Hepatocyte (in vitro differentiated cells): ENCODE measurements at regions not wholly inside any gene's neighbourhood (a gene's known extent, or its start where the extent isn't known, plus 50 kb on each side); places are given as distances from the start of the nearest gene placed in this dataset.
"Not testable (repeated sequence)": the region's sequence is repeated elsewhere in the genome, so short reads cannot be mapped to it uniquely, and the experiment has no call there.

Experiments
- DNase-seq: peaks from one replicate; pipeline ENCODE4 v3.0.0-alpha.2; 2016; ENCODE audit warnings: low spot score
- H2AFZ ChIP-seq: fragments of 200-600 bp; sonication (generic); 2 replicates; pipeline ENCODE4 v1.6.0; 2016; ENCODE audit warnings: antibody characterized with exemption, mild to moderate bottlenecking
- H3K27ac ChIP-seq: fragments of 200-600 bp; sonication (generic); 2 replicates; pipeline ENCODE4 v1.5.1; 2016; ENCODE audit warnings: mild to moderate bottlenecking
- H3K27me3 ChIP-seq: fragments of 200-600 bp; sonication (generic); 2 replicates; pipeline ENCODE4 v1.6.1; 2016
- H3K36me3 ChIP-seq: fragments of 200-600 bp; sonication (generic); replicated peaks from 2 replicates; pipeline ENCODE4 v1.5.1; 2016; ENCODE audit warnings: low read depth; ENCODE audit not compliant: insufficient read depth
- H3K4me1 ChIP-seq: fragments of 200-600 bp; sonication (generic); 2 replicates; pipeline ENCODE4 v1.5.1; 2016; ENCODE audit warnings: mild to moderate bottlenecking, moderate library complexity; ENCODE audit not compliant: insufficient read depth
- H3K4me2 ChIP-seq: fragments of 200-600 bp; sonication (generic); 2 replicates; pipeline ENCODE4 v1.6.0; 2016
- H3K4me3 ChIP-seq: fragments of 200-600 bp; sonication (generic); 2 replicates; pipeline ENCODE4 v1.5.1; 2016; ENCODE audit warnings: mild to moderate bottlenecking
- H3K79me2 ChIP-seq: fragments of 200-600 bp; sonication (generic); 2 replicates; pipeline ENCODE4 v1.6.0; 2017; ENCODE audit warnings: mild to moderate bottlenecking
- H3K9me2 ChIP-seq: fragments of 200-600 bp; sonication (generic); replicated peaks from 2 replicates; pipeline ENCODE4 v1.6.0; 2017; ENCODE audit warnings: mild to moderate bottlenecking; ENCODE audit not compliant: insufficient read depth
- H3K9me3 ChIP-seq: fragments of 200-600 bp; sonication (generic); 2 replicates; pipeline ENCODE4 v1.5.1; 2016; ENCODE audit warnings: low read depth, mild to moderate bottlenecking
- H4K20me1 ChIP-seq: fragments of 200-600 bp; sonication (generic); 2 replicates; pipeline ENCODE4 v1.6.0; 2016; ENCODE audit warnings: mild to moderate bottlenecking; ENCODE audit not compliant: insufficient read depth, poor library complexity, severe bottlenecking
- EZH2 ChIP-seq: fragments of 200-600 bp; sonication (generic); IDR thresholded peaks from 2 replicates; pipeline ENCODE4 v1.6.1; 2016; ENCODE audit warnings: antibody characterized with exemption, mild to moderate bottlenecking, borderline replicate concordance
- EZH2phosphoT487 ChIP-seq: fragments of 200-600 bp; sonication (generic); IDR thresholded peaks from one replicate; pipeline ENCODE4 v1.6.1; 2018; ENCODE audit warnings: antibody characterized with exemption, mild to moderate bottlenecking, low read depth, moderate library complexity; ENCODE audit not compliant: unreplicated experiment, severe bottlenecking
- WGBS: methylation state at CpG from one replicate; pipeline ENCODE4 v1.1.6; 2016; ENCODE audit warnings: low lambda C conversion rate; ENCODE audit errors: missing lambda C conversion rate; 5-methylcytosine and 5-hydroxymethylcytosine counted together
- TF ChIP-seq, protein P1 (sequence below): fragments of 200-600 bp; sonication (generic); IDR thresholded peaks from 2 replicates; pipeline ENCODE4 v1.5.1; 2016; ENCODE audit warnings: antibody characterized with exemption, mild to moderate bottlenecking; ENCODE audit not compliant: poor library complexity

DNA sequence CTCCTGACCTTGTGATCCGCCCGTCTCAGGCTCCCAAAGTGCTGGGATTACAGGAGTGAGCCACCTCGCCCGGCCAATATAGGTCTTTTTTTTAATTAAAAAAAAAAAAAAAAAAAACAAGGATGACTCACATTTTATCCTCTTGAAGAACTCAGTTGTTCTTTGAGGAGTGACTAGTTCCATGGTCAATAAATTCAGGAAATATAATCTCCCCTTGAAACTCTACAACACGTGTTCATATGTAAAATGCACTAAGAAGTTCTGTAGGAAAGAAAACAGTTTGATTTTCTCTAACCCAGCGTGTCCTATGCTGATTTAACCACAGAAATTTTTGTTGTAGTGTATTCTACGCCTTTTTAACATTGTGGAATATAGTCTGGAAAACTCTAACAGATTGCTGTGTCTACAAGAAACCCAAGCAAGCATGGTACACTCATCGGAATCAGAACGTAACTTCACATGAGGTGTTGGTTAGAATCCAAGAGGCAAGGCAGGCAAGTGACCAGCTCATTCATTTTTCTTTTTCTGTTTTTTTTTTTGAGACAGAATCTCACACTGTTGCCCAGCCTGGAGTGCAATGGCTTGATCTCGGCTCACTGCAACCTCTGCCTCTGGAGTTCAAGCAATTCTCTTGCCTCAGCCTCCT, 79.0 kb upstream of the ZNF217 start:
- Histone ChIP-seq H3K4me2 (no peak overlapping the region), H3K27me3 (no peaks in the 10 kb centered on the region), H4K20me1 (no peaks in the 10 kb centered on the region), H3K4me3 (no peak overlapping the region), H3K79me2 (no peaks in the 10 kb centered on the region), H3K4me1 (peaks cover 9% of the 10 kb centered on the region), H2AFZ (no peak overlapping the region), H3K36me3 (no peaks in the 10 kb centered on the region), H3K27ac (no peak overlapping the region), H3K9me2 (no peaks in the 10 kb centered on the region), H3K9me3 (no peaks in the 10 kb centered on the region)
- TF ChIP-seq EZH2phosphoT487, result no peak
- no peak for TF ChIP-seq EZH2
- TF ChIP-seq, protein P1, sequence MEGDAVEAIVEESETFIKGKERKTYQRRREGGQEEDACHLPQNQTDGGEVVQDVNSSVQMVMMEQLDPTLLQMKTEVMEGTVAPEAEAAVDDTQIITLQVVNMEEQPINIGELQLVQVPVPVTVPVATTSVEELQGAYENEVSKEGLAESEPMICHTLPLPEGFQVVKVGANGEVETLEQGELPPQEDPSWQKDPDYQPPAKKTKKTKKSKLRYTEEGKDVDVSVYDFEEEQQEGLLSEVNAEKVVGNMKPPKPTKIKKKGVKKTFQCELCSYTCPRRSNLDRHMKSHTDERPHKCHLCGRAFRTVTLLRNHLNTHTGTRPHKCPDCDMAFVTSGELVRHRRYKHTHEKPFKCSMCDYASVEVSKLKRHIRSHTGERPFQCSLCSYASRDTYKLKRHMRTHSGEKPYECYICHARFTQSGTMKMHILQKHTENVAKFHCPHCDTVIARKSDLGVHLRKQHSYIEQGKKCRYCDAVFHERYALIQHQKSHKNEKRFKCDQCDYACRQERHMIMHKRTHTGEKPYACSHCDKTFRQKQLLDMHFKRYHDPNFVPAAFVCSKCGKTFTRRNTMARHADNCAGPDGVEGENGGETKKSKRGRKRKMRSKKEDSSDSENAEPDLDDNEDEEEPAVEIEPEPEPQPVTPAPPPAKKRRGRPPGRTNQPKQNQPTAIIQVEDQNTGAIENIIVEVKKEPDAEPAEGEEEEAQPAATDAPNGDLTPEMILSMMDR, result no peak
- DNase-seq, result no peak
- WGBS, result 83% methylated on average over 10 of the region's 10 CpGs

GRCh38 chr20:53671370-53671769, 77.7 kb upstream of the ZNF217 start:
- Histone ChIP-seq H3K27me3 (no peaks in the 10 kb centered on the region), H3K4me3 (no peak overlapping the region), H3K79me2 (no peaks in the 10 kb centered on the region), H2AFZ (no peak overlapping the region), H3K9me2 (no peaks in the 10 kb centered on the region), H4K20me1 (no peaks in the 10 kb centered on the region), H3K9me3 (no peaks in the 10 kb centered on the region), H3K36me3 (no peaks in the 10 kb centered on the region), H3K27ac (no peak overlapping the region), H3K4me1 (no peaks in the 10 kb centered on the region), H3K4me2 (no peak overlapping the region)
- WGBS, result 83% methylated on average over 2 of the region's 2 CpGs
- no peak for DNase-seq
- TF ChIP-seq EZH2, result no peak
- no peak for TF ChIP-seq EZH2phosphoT487
- TF ChIP-seq, protein P1, result no peak

DNA sequence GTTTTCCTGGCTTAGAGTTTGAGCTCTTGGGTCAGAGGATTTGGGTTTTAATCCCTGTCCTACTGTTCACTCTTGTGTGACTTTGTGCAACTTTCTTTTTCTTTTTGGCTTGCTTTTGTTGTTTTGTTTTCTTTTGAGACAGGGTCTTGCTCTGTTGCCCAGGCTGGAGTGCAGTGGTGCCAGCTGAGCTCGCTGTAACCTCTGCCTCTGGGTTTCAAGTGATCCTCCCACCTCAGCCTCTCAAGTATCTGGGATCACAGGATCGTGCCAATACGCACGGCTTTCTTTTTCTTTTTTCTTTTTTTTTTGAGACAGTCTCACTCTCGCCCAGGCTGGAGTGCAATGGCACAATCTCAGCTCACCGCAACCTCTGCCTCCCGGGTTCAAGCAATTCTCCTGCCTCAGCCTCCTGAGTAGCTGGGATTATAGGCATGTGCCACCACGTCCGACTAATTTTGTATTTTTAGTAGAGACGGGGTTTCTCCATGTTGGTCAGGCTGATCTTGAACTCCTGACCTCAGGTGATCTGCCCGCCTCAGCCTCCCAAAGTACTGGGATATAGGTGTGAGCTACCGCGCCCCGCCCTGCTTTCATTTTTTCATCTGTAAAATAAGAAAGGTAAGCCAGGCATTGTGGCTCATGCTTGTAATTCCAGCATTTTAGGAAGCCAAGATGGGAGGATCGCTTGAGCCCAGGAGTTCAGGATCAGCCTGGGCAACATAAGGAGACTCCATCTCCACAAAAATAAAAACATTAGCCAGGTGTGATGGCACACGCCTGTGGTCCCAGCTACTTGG, 76.1 kb upstream of the ZNF217 start:
- not testable (repeated sequence) for DNase-seq, H3K9me3 ChIP-seq, H3K79me2 ChIP-seq, H3K4me1 ChIP-seq, H3K4me3 ChIP-seq, H3K36me3 ChIP-seq, H3K9me2 ChIP-seq, H3K27me3 ChIP-seq, H4K20me1 ChIP-seq
- Histone ChIP-seq H3K27ac (peak overlapping the region; percentile 75), H2AFZ (peak overlapping the region; percentile 66), H3K4me2 (peak overlapping the region; percentile 53)
- 99% methylated on average over 15 of the region's 16 CpGs for WGBS

GRCh38 chr20:53668992-53669391, 75.4 kb upstream of the ZNF217 start:
- H3K9me2 ChIP-seq, result no peaks in the 10 kb centered on the region
- no peaks in the 10 kb centered on the region for H3K4me1 ChIP-seq
- H3K4me3 ChIP-seq, result no peak overlapping the region
- H3K9me3 ChIP-seq, result no peaks in the 10 kb centered on the region
- 83% methylated on average over 9 of the region's 9 CpGs for WGBS
- DNase-seq, result peak; percentile 59
- no peaks in the 10 kb centered on the region for H3K27me3 ChIP-seq
- peak overlapping the region; percentile 53 for H3K4me2 ChIP-seq
- no peaks in the 10 kb centered on the region for H3K36me3 ChIP-seq
- H3K27ac ChIP-seq, result peak overlapping the region; percentile 75
- H2AFZ ChIP-seq, result peak overlapping the region; percentile 66
- no peaks in the 10 kb centered on the region for H3K79me2 ChIP-seq
- TF ChIP-seq EZH2 (no peak), EZH2phosphoT487 (no peak)
- TF ChIP-seq, protein P1, result no peak
- no peaks in the 10 kb centered on the region for H4K20me1 ChIP-seq
